ENCODE measurements at regions not wholly inside any gene's neighbourhood (a gene's known extent, or its start where the extent isn't known, plus 50 kb on each side); places are given as distances from the start of the nearest gene placed in this dataset.

DNA sequence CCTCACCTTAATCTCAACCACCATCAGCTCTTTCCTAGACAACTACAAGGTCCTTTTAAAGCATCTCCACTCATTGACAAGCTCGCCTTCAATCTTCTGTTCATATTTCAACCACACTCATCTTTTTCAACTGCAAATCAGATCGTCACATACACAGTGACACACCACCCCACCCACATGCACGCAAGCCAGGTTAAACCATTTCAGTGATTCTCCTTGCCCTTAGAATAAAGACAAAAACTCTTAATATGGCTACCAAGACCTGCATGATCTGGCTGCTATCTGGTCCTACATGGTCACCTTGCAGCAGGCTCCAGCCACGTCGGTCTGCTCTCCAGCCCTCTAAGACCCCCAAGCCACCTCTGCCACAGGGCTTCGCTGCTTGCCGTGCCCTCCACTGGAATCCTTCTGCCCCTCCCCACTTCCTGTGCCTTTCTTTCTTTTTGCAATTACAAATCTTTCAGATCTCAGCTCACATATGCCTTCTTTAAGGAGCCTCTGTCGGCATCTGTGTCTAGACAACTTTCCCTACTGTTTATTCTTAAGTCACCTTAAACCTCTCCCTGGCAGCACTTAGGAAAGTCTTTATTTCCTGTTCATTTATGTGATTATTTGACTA lies 507.3 kb upstream of the ARID1B start:
- TF ChIP-seq, protein P1, sequence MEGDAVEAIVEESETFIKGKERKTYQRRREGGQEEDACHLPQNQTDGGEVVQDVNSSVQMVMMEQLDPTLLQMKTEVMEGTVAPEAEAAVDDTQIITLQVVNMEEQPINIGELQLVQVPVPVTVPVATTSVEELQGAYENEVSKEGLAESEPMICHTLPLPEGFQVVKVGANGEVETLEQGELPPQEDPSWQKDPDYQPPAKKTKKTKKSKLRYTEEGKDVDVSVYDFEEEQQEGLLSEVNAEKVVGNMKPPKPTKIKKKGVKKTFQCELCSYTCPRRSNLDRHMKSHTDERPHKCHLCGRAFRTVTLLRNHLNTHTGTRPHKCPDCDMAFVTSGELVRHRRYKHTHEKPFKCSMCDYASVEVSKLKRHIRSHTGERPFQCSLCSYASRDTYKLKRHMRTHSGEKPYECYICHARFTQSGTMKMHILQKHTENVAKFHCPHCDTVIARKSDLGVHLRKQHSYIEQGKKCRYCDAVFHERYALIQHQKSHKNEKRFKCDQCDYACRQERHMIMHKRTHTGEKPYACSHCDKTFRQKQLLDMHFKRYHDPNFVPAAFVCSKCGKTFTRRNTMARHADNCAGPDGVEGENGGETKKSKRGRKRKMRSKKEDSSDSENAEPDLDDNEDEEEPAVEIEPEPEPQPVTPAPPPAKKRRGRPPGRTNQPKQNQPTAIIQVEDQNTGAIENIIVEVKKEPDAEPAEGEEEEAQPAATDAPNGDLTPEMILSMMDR (IDR thresholded peaks at IDR 0.05; ENCODE audit: low read length) = no peak
- no peak for TF ChIP-seq EZH2 (optimal IDR thresholded peaks at IDR 0.05; ENCODE audit: low read depth, low read length)
- no peak for TF ChIP-seq EZH2phosphoT487 (IDR thresholded peaks at IDR 0.05; ENCODE audit: low read length)
